HG02588 (cell line): ENCODE measurements at regions not wholly inside any gene's neighbourhood (a gene's known extent, or its start where the extent isn't known, plus 50 kb on each side); places are given as distances from the start of the nearest gene placed in this dataset.
"Not testable (repeated sequence)": the region's sequence is repeated elsewhere in the genome, so short reads cannot be mapped to it uniquely, and the experiment has no call there.

Experiments used
- ATAC-seq: cut with Tn5 transposase; IDR thresholded peaks from one replicate; pipeline ENCODE4 v1.9.1; 2021; ENCODE audit warnings: mild to moderate bottlenecking, moderate library complexity; ENCODE audit not compliant: unreplicated experiment

GRCh38 chr7:108627476-108628051 lies 57.9 kb downstream of the DNAJB9 start:
- ATAC-seq, result no peak

GRCh38 chr7:108628678-108629077 lies 59.0 kb downstream of the DNAJB9 start:
- no peak for ATAC-seq

- ATAC-seq, result no peak
Measured at GRCh38 chr7:108629651-108630400, 60.2 kb downstream of the DNAJB9 start.

- ATAC-seq, result no peak
Measured at GRCh38 chr7:108634036-108634435, 64.4 kb downstream of the DNAJB9 start.

- no peak for ATAC-seq
Measured at GRCh38 chr7:108634535-108634934, 64.9 kb downstream of the DNAJB9 start.

GRCh38 chr7:108637049-108637621 lies 67.5 kb downstream of the DNAJB9 start:
- ATAC-seq, result no peak

- ATAC-seq, result no peak
Measured at GRCh38 chr7:108642126-108642525, 72.5 kb downstream of the DNAJB9 start.

- no peak for ATAC-seq
Measured at GRCh38 chr7:108643136-108643535, 73.5 kb downstream of the DNAJB9 start.

GRCh38 chr7:108648989-108649388 lies 79.3 kb downstream of the DNAJB9 start:
- no peak for ATAC-seq

- no peak for ATAC-seq
Measured at GRCh38 chr7:108650467-108650866, 80.8 kb downstream of the DNAJB9 start.

GRCh38 chr7:108652886-108653285 lies 83.2 kb downstream of the DNAJB9 start:
- ATAC-seq, result no peak

GRCh38 chr7:108653526-108653925 lies 83.9 kb downstream of the DNAJB9 start:
- no peak for ATAC-seq

- ATAC-seq, result not testable (repeated sequence)
Measured at GRCh38 chr7:108657140-108657726, 87.6 kb downstream of the DNAJB9 start.

- no peak for ATAC-seq
Measured at GRCh38 chr7:108659261-108659660, 89.6 kb downstream of the DNAJB9 start.

- ATAC-seq, result no peak
Measured at GRCh38 chr7:108659867-108660266, 90.2 kb downstream of the DNAJB9 start.

GRCh38 chr7:108660465-108660864 lies 90.8 kb downstream of the DNAJB9 start:
- ATAC-seq, result no peak

- ATAC-seq, result no peak
Measured at GRCh38 chr7:108662783-108663362, 93.2 kb downstream of the DNAJB9 start.

- no peak for ATAC-seq
Measured at GRCh38 chr7:108663701-108664100, 94.0 kb downstream of the DNAJB9 start.

GRCh38 chr7:108667216-108667615 lies 97.5 kb downstream of the DNAJB9 start:
- ATAC-seq, result no peak

- no peak for ATAC-seq
Measured at GRCh38 chr7:108669958-108670357, 100.3 kb downstream of the DNAJB9 start.

GRCh38 chr7:108673699-108674098 lies 104.0 kb downstream of the DNAJB9 start:
- not testable (repeated sequence) for ATAC-seq

- no peak for ATAC-seq
Measured at GRCh38 chr7:108684629-108685028, 115.0 kb downstream of the DNAJB9 start.
